Neural progenitor cell (in vitro differentiated cells): ENCODE measurements at regions not wholly inside any gene's neighbourhood (a gene's known extent, or its start where the extent isn't known, plus 50 kb on each side); places are given as distances from the start of the nearest gene placed in this dataset.

Experiments used
- EZH2 ChIP-seq: fragments of 200-600 bp; sonication (generic); IDR thresholded peaks from 2 replicates; pipeline ENCODE4 v1.6.1; 2017; ENCODE audit warnings: antibody characterized with exemption, mild to moderate bottlenecking, moderate library complexity
- EZH2phosphoT487 ChIP-seq: fragments of 200-600 bp; sonication (generic); IDR thresholded peaks from 2 replicates; pipeline ENCODE4 v1.6.1; 2017; ENCODE audit warnings: antibody characterized with exemption
- TF ChIP-seq, protein P1 (sequence below): fragments of 200-600 bp; sonication (generic); IDR thresholded peaks from 2 replicates; pipeline ENCODE4 v1.5.1; 2017; ENCODE audit warnings: antibody characterized with exemption, mild to moderate bottlenecking

DNA sequence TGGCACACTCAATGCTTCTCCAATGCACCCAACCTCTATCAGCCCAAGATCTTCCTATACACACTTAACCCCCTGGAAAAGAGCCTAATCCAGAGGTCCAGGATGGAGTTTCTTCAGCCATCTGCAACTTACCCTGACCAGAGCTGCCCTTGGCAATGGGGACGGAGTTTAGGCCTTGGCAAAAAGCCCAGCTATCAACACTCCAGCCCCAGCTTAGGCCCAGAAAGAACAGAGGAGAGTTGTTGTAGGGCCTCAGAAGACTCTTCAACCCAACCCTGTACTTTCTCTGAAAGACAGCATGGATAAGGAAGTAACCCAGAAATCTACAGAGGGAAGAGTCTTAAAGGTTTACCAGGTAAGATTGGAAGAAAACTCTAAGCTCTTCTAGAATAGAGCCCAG, 219.3 kb upstream of the PELI2 start:
- TF ChIP-seq, protein P1, sequence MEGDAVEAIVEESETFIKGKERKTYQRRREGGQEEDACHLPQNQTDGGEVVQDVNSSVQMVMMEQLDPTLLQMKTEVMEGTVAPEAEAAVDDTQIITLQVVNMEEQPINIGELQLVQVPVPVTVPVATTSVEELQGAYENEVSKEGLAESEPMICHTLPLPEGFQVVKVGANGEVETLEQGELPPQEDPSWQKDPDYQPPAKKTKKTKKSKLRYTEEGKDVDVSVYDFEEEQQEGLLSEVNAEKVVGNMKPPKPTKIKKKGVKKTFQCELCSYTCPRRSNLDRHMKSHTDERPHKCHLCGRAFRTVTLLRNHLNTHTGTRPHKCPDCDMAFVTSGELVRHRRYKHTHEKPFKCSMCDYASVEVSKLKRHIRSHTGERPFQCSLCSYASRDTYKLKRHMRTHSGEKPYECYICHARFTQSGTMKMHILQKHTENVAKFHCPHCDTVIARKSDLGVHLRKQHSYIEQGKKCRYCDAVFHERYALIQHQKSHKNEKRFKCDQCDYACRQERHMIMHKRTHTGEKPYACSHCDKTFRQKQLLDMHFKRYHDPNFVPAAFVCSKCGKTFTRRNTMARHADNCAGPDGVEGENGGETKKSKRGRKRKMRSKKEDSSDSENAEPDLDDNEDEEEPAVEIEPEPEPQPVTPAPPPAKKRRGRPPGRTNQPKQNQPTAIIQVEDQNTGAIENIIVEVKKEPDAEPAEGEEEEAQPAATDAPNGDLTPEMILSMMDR = no peak
- no peak for TF ChIP-seq EZH2
- TF ChIP-seq EZH2phosphoT487 = no peak
